Endothelial cell of umbilical vein (primary cell): ENCODE measurements at regions not wholly inside any gene's neighbourhood (a gene's known extent, or its start where the extent isn't known, plus 50 kb on each side); places are given as distances from the start of the nearest gene placed in this dataset.

Experiments
- CTCF ChIP-seq, 2 donors: IDR thresholded peaks; 1 replicate in 1 of 2; 2 replicates in 1 of 2; pipeline ENCODE4 v1.5.1; 2011; ENCODE audit warnings: low read length in 2 of 2, mild to moderate bottlenecking in 2 of 2, moderate library complexity in 2 of 2, control low read depth in 1 of 2, inconsistent platforms in 1 of 2, low read depth in 1 of 2; ENCODE audit not compliant: insufficient read depth in 1 of 2; ENCODE audit errors: extremely low read depth in 1 of 2
- EZH2 ChIP-seq: IDR thresholded peaks from 2 replicates; pipeline ENCODE4 v1.6.1; 2012; ENCODE audit warnings: borderline replicate concordance, low read depth, mild to moderate bottlenecking, moderate library complexity, low read length, inconsistent platforms; ENCODE audit not compliant: severe bottlenecking
- FOS ChIP-seq: IDR thresholded peaks from 2 replicates; pipeline ENCODE4 v1.6.1; 2011; ENCODE audit warnings: mild to moderate bottlenecking, low read length, moderate library complexity, borderline replicate concordance; ENCODE audit not compliant: insufficient read depth
- GATA2 ChIP-seq: IDR thresholded peaks from 2 replicates; pipeline ENCODE4 v1.7.0; 2011; ENCODE audit warnings: low read depth, mild to moderate bottlenecking, moderate library complexity, mixed read lengths, low read length; ENCODE audit not compliant: insufficient read length, insufficient read depth
- JUN ChIP-seq: IDR thresholded peaks from 2 replicates; pipeline ENCODE4 v1.6.1; 2011; ENCODE audit warnings: borderline replicate concordance, low read depth; ENCODE audit not compliant: insufficient read length, insufficient read depth
- MAX ChIP-seq: IDR thresholded peaks from 2 replicates; pipeline ENCODE4 v1.6.1; 2011; ENCODE audit not compliant: insufficient read depth, insufficient read length
- MYC ChIP-seq: IDR thresholded peaks from one replicate; pipeline ENCODE4 v1.6.1; 2011; ENCODE audit warnings: mild to moderate bottlenecking, low read depth, low read length
- POLR2A ChIP-seq: IDR thresholded peaks from 2 replicates; pipeline ENCODE4 v1.6.1; 2012; ENCODE audit warnings: low read depth, mild to moderate bottlenecking, control low read depth, low read length
- POLR2AphosphoS5 ChIP-seq: IDR thresholded peaks from 2 replicates; pipeline ENCODE4 v1.6.1; 2012; ENCODE audit warnings: low read depth, mild to moderate bottlenecking, control low read depth, low read length, moderate library complexity; ENCODE audit not compliant: insufficient read depth

GRCh38 chr6:140182821-140183220, 808.4 kb upstream of the CITED2 start:
- TF ChIP-seq CTCF (IDR thresholded peaks at IDR 0.05; ENCODE audit: extremely low read depth in 1 of 2, insufficient read depth in 1 of 2, low read depth in 1 of 2, low read length in 2 of 2) (no peak), MAX (no peak), FOS (no peak), POLR2A (no peak), GATA2 (no peak), POLR2AphosphoS5 (no peak), EZH2 (no peak), MYC (no peak), JUN (no peak)
